Natural killer cell treated with Interleukin-12 subunit alpha and Interleukin-12 subunit beta and Interleukin-15 and Interleukin-18, amount 100 ng/mL, for 72 hours (primary cell): ENCODE measurements at regions not wholly inside any gene's neighbourhood (a gene's known extent, or its start where the extent isn't known, plus 50 kb on each side); places are given as distances from the start of the nearest gene placed in this dataset.

ENCODE experiments used
- ATAC-seq, 2 donors: fragments of 150-1000 bp; cut with Tn5 transposase in 1 of 2; sonication (Bioruptor Pico), chemical (Tn5 transposase) in 1 of 2; 2 replicates each; pipeline ENCODE4 v1.10.0; 2021
- DNase-seq: peaks from one replicate; pipeline ENCODE4 v3.0.0; 2022; ENCODE audit warnings: low spot score
- H3K27ac Mint-ChIP-seq, 2 donors: 1 replicate in 1 of 2; 2 replicates in 1 of 2; pipeline ENCODE4 v1.8.0; 2022; ENCODE audit warnings: mixed read lengths in 2 of 2, mild to moderate bottlenecking in 1 of 2, moderate library complexity in 1 of 2
- H3K27me3 Mint-ChIP-seq, 2 donors: 1 replicate in 1 of 2; 2 replicates in 1 of 2; pipeline ENCODE4 v1.8.0; 2022; ENCODE audit warnings: mixed read lengths in 2 of 2
- H3K36me3 Mint-ChIP-seq: one replicate; pipeline ENCODE4 v1.8.0; 2022; ENCODE audit warnings: mixed read lengths
- H3K4me1 Mint-ChIP-seq, 2 donors: 1 replicate in 1 of 2; 2 replicates in 1 of 2; pipeline ENCODE4 v1.8.0; 2022; ENCODE audit warnings: low read depth in 2 of 2, mixed read lengths in 2 of 2, mild to moderate bottlenecking in 1 of 2
- H3K4me3 Mint-ChIP-seq: one replicate; pipeline ENCODE4 v1.8.0; 2022; ENCODE audit warnings: mixed read lengths
- H3K9me3 Mint-ChIP-seq: 2 replicates; pipeline ENCODE4 v1.8.0; 2022; ENCODE audit warnings: mixed read lengths

- H3K36me3 Mint-ChIP-seq: no peaks in the 10 kb centered on the region
- no peaks in the 10 kb centered on the region for H3K27me3 Mint-ChIP-seq
- H3K27ac Mint-ChIP-seq: no peak overlapping the region
- DNase-seq (no peak), ATAC-seq (no peak)
- no peaks in the 10 kb centered on the region for H3K4me1 Mint-ChIP-seq
- H3K9me3 Mint-ChIP-seq: peaks cover 10% of the 10 kb centered on the region
- H3K4me3 Mint-ChIP-seq: no peak overlapping the region
Observed at GRCh38 chr2:188132385-188132784, 159.3 kb upstream of the GULP1 start.

GRCh38 chr2:188134241-188134640 lies 157.4 kb upstream of the GULP1 start:
- Mint-ChIP-seq H3K4me1 (no peaks in the 10 kb centered on the region), H3K9me3 (peaks cover 10% of the 10 kb centered on the region), H3K4me3 (no peak overlapping the region), H3K27ac (no peak overlapping the region), H3K27me3 (no peaks in the 10 kb centered on the region), H3K36me3 (no peaks in the 10 kb centered on the region)
- ATAC-seq (no peak), DNase-seq (no peak)

- ATAC-seq (no peak), DNase-seq (no peak)
- no peak overlapping the region for H3K27ac Mint-ChIP-seq
- no peaks in the 10 kb centered on the region for H3K27me3 Mint-ChIP-seq
- no peaks in the 10 kb centered on the region for H3K36me3 Mint-ChIP-seq
- H3K9me3 Mint-ChIP-seq: peaks cover 11% of the 10 kb centered on the region
- H3K4me3 Mint-ChIP-seq: no peak overlapping the region
- H3K4me1 Mint-ChIP-seq: no peaks in the 10 kb centered on the region
Observed at GRCh38 chr2:188138313-188138712, 153.4 kb upstream of the GULP1 start.

GRCh38 chr2:188142088-188142487 lies 149.6 kb upstream of the GULP1 start:
- Mint-ChIP-seq H3K27ac (no peak overlapping the region), H3K4me3 (no peak overlapping the region), H3K4me1 (no peaks in the 10 kb centered on the region), H3K36me3 (no peaks in the 10 kb centered on the region), H3K9me3 (peaks cover 12% of the 10 kb centered on the region), H3K27me3 (no peaks in the 10 kb centered on the region)
- ATAC-seq (no peak), DNase-seq (no peak)

- Mint-ChIP-seq H3K36me3 (no peaks in the 10 kb centered on the region), H3K27ac (no peak overlapping the region), H3K27me3 (no peaks in the 10 kb centered on the region), H3K9me3 (peaks cover 12% of the 10 kb centered on the region), H3K4me1 (no peaks in the 10 kb centered on the region), H3K4me3 (no peak overlapping the region)
- DNase-seq (no peak), ATAC-seq (no peak)
Observed at GRCh38 chr2:188142636-188143295, 148.9 kb upstream of the GULP1 start.

- no peak overlapping the region for H3K27ac Mint-ChIP-seq
- H3K27me3 Mint-ChIP-seq: no peaks in the 10 kb centered on the region
- no peak for ATAC-seq
- no peak overlapping the region for H3K4me3 Mint-ChIP-seq
- no peaks in the 10 kb centered on the region for H3K4me1 Mint-ChIP-seq
- no peak for DNase-seq
- no peaks in the 10 kb centered on the region for H3K36me3 Mint-ChIP-seq
- H3K9me3 Mint-ChIP-seq: peaks cover 9% of the 10 kb centered on the region
Observed at GRCh38 chr2:188145885-188146284, 145.8 kb upstream of the GULP1 start.

GRCh38 chr2:188146888-188147287 lies 144.8 kb upstream of the GULP1 start:
- H3K9me3 Mint-ChIP-seq: peaks cover 3% of the 10 kb centered on the region
- H3K36me3 Mint-ChIP-seq: no peaks in the 10 kb centered on the region
- H3K4me1 Mint-ChIP-seq: no peaks in the 10 kb centered on the region
- ATAC-seq (no peak), DNase-seq (no peak)
- H3K27me3 Mint-ChIP-seq: no peaks in the 10 kb centered on the region
- no peak overlapping the region for H3K4me3 Mint-ChIP-seq
- no peak overlapping the region for H3K27ac Mint-ChIP-seq

- no peak for ATAC-seq
- Mint-ChIP-seq H3K36me3 (no peaks in the 10 kb centered on the region), H3K4me1 (no peaks in the 10 kb centered on the region), H3K27ac (no peak overlapping the region), H3K27me3 (no peaks in the 10 kb centered on the region), H3K4me3 (no peak overlapping the region), H3K9me3 (peaks cover 9% of the 10 kb centered on the region)
- no peak for DNase-seq
Observed at GRCh38 chr2:188151670-188152069, 140.0 kb upstream of the GULP1 start.

GRCh38 chr2:188158337-188159100 lies 133.2 kb upstream of the GULP1 start:
- H3K27me3 Mint-ChIP-seq: no peaks in the 10 kb centered on the region
- no peak overlapping the region for H3K27ac Mint-ChIP-seq
- no peak overlapping the region for H3K4me3 Mint-ChIP-seq
- DNase-seq: no peak
- peaks cover 4% of the 10 kb centered on the region for H3K9me3 Mint-ChIP-seq
- H3K36me3 Mint-ChIP-seq: no peaks in the 10 kb centered on the region
- ATAC-seq: no peak
- no peaks in the 10 kb centered on the region for H3K4me1 Mint-ChIP-seq

GRCh38 chr2:188159484-188159883 lies 132.2 kb upstream of the GULP1 start:
- Mint-ChIP-seq H3K9me3 (peaks cover 4% of the 10 kb centered on the region), H3K27ac (no peak overlapping the region), H3K27me3 (no peaks in the 10 kb centered on the region), H3K4me3 (no peak overlapping the region), H3K36me3 (no peaks in the 10 kb centered on the region), H3K4me1 (no peaks in the 10 kb centered on the region)
- DNase-seq: no peak
- no peak for ATAC-seq

- peaks cover 11% of the 10 kb centered on the region for H3K36me3 Mint-ChIP-seq
- no peak overlapping the region for H3K4me3 Mint-ChIP-seq
- no peaks in the 10 kb centered on the region for H3K4me1 Mint-ChIP-seq
- no peaks in the 10 kb centered on the region for H3K27me3 Mint-ChIP-seq
- DNase-seq: no peak
- no peak for ATAC-seq
- peaks cover 35% of the 10 kb centered on the region for H3K9me3 Mint-ChIP-seq
- no peak overlapping the region for H3K27ac Mint-ChIP-seq
Observed at GRCh38 chr2:188170356-188170755, 121.3 kb upstream of the GULP1 start.

GRCh38 chr2:188176620-188177019 lies 115.1 kb upstream of the GULP1 start:
- ATAC-seq (no peak), DNase-seq (no peak)
- Mint-ChIP-seq H3K27me3 (no peaks in the 10 kb centered on the region), H3K27ac (no peak overlapping the region), H3K4me3 (no peak overlapping the region), H3K9me3 (peaks cover 19% of the 10 kb centered on the region), H3K36me3 (peaks cover 6% of the 10 kb centered on the region), H3K4me1 (no peaks in the 10 kb centered on the region)

- H3K27me3 Mint-ChIP-seq: no peaks in the 10 kb centered on the region
- no peaks in the 10 kb centered on the region for H3K4me1 Mint-ChIP-seq
- H3K4me3 Mint-ChIP-seq: no peak overlapping the region
- no peak overlapping the region for H3K27ac Mint-ChIP-seq
- peaks cover 3% of the 10 kb centered on the region for H3K9me3 Mint-ChIP-seq
- H3K36me3 Mint-ChIP-seq: no peaks in the 10 kb centered on the region
- ATAC-seq: no peak
- DNase-seq: no peak
Observed at GRCh38 chr2:188181067-188181838, 110.4 kb upstream of the GULP1 start.

GRCh38 chr2:188181884-188182283 lies 109.8 kb upstream of the GULP1 start:
- no peak for DNase-seq
- no peaks in the 10 kb centered on the region for H3K4me1 Mint-ChIP-seq
- no peak overlapping the region for H3K27ac Mint-ChIP-seq
- H3K9me3 Mint-ChIP-seq: peaks cover 3% of the 10 kb centered on the region
- no peaks in the 10 kb centered on the region for H3K27me3 Mint-ChIP-seq
- H3K36me3 Mint-ChIP-seq: no peaks in the 10 kb centered on the region
- no peak for ATAC-seq
- H3K4me3 Mint-ChIP-seq: no peak overlapping the region
